Activated naive CD8-positive, alpha-beta T cell treated with anti-CD3 and anti-CD28 coated beads, Interleukin-2, amount 50 U/mL, for 16 hours (primary cell): ENCODE measurements at regions not wholly inside any gene's neighbourhood (a gene's known extent, or its start where the extent isn't known, plus 50 kb on each side); places are given as distances from the start of the nearest gene placed in this dataset.

Experiments
- DNase-seq: peaks from one replicate; pipeline ENCODE4 v3.0.0-alpha.2; 2020; ENCODE audit warnings: low read depth, low spot score

- DNase-seq = no peak
These were observed 59.5 kb upstream of the FUT8 start for GRCh38 chr14:65352964-65353530.

- no peak for DNase-seq
These were observed 58.4 kb upstream of the FUT8 start for GRCh38 chr14:65354131-65354530.

- DNase-seq = no peak
These were observed 57.8 kb upstream of the FUT8 start for GRCh38 chr14:65354715-65355114.

GRCh38 chr14:65356327-65356836 is 56.1 kb upstream of the FUT8 start:
- no peak for DNase-seq

GRCh38 chr14:65357113-65357512 is 55.4 kb upstream of the FUT8 start:
- DNase-seq = no peak

- no peak for DNase-seq
These were observed 54.8 kb upstream of the FUT8 start for GRCh38 chr14:65357689-65358088.

- DNase-seq = no peak
These were observed 53.0 kb upstream of the FUT8 start for GRCh38 chr14:65359503-65359902.

- no peak for DNase-seq
These were observed 52.3 kb upstream of the FUT8 start for GRCh38 chr14:65360144-65360784.

GRCh38 chr14:65361920-65362319 is 50.6 kb upstream of the FUT8 start:
- no peak for DNase-seq
